OCI-LY3 (cell line): ENCODE measurements at regions not wholly inside any gene's neighbourhood (a gene's known extent, or its start where the extent isn't known, plus 50 kb on each side); places are given as distances from the start of the nearest gene placed in this dataset.

ENCODE experiments used
- H2AFZ ChIP-seq: fragments of 200-600, 300-600 bp; shearing (Covaris generic); 2 replicates; pipeline ENCODE4 v1.6.0; 2014; ENCODE audit warnings: antibody characterized with exemption, low read depth, low read length
- H3K27ac ChIP-seq: fragments of 200-600, 300-600 bp; sonication (generic); 2 replicates; pipeline ENCODE4 v1.5.1; 2014; ENCODE audit warnings: mild to moderate bottlenecking, low read length, moderate library complexity, mixed read lengths
- H3K27me3 ChIP-seq: fragments of 200-600, 300-600 bp; sonication (generic); 2 replicates; pipeline ENCODE4 v1.6.1; 2014; ENCODE audit warnings: low read depth, low read length, mixed read lengths
- H3K36me3 ChIP-seq: fragments of 200-600, 300-600 bp; sonication (generic); replicated peaks from 2 replicates; pipeline ENCODE3; 2014; ENCODE audit warnings: low read depth, low read length, mixed read lengths
- H3K4me1 ChIP-seq: fragments of 300-600, 200-600 bp; sonication (generic); 2 replicates; pipeline ENCODE4 v1.6.1; 2014; ENCODE audit warnings: low read length, mixed read lengths
- H3K4me2 ChIP-seq: fragments of 200-600, 300-600 bp; sonication (generic); 2 replicates; pipeline ENCODE4 v1.6.1; 2014; ENCODE audit warnings: low read length, mixed read lengths
- H3K4me3 ChIP-seq: fragments of 300-600, 200-600 bp; sonication (generic); 2 replicates; pipeline ENCODE4 v1.5.1; 2014; ENCODE audit warnings: antibody characterized with exemption, mild to moderate bottlenecking, low read length, moderate library complexity
- H3K79me2 ChIP-seq: fragments of 300-600, 200-600 bp; shearing (Covaris generic); 2 replicates; pipeline ENCODE4 v1.6.1; 2014; ENCODE audit warnings: mild to moderate bottlenecking, low read length, mixed read lengths
- H3K9ac ChIP-seq: fragments of 300-600, 200-600 bp; shearing (Covaris generic); 2 replicates; pipeline ENCODE4 v1.6.0; 2014; ENCODE audit warnings: mild to moderate bottlenecking, low read length, moderate library complexity
- H3K9me3 ChIP-seq: fragments of 200-600, 300-600 bp; shearing (Covaris generic); 2 replicates; pipeline ENCODE4 v1.6.1; 2014; ENCODE audit warnings: low read length, mixed read lengths; ENCODE audit not compliant: insufficient read depth
- H4K20me1 ChIP-seq: fragments of 200-600, 300-600 bp; sonication (generic); 2 replicates; pipeline ENCODE4 v1.6.1; 2016; ENCODE audit warnings: low read length, mixed read lengths; ENCODE audit not compliant: insufficient read depth
- CTCF ChIP-seq: fragments of 200-600, 300-600 bp; sonication (generic); IDR thresholded peaks from 2 replicates; pipeline ENCODE4 v1.5.1; 2014; ENCODE audit warnings: antibody characterized with exemption, low read length, low read depth
- EZH2phosphoT487 ChIP-seq: fragments of 200-600 bp; shearing (Covaris generic); IDR thresholded peaks from 2 replicates; pipeline ENCODE4 v1.6.1; 2018; ENCODE audit warnings: antibody characterized with exemption, mixed run types, low read depth

- Histone ChIP-seq H3K27me3 (no peaks in the 10 kb centered on the region), H3K9ac (no peak overlapping the region), H2AFZ (no peak overlapping the region), H3K9me3 (no peaks in the 10 kb centered on the region), H3K4me2 (no peak overlapping the region), H3K79me2 (no peaks in the 10 kb centered on the region), H3K36me3 (no peaks in the 10 kb centered on the region), H3K27ac (no peak overlapping the region), H3K4me3 (no peak overlapping the region), H4K20me1 (no peaks in the 10 kb centered on the region), H3K4me1 (no peaks in the 10 kb centered on the region)
- TF ChIP-seq EZH2phosphoT487 (no peak), CTCF (no peak)
These were observed 301.3 kb upstream of the DACH1 start for GRCh38 chr13:72168126-72168855.

- Histone ChIP-seq H3K27me3 (no peaks in the 10 kb centered on the region), H3K27ac (no peak overlapping the region), H2AFZ (no peak overlapping the region), H3K9me3 (no peaks in the 10 kb centered on the region), H3K4me3 (no peak overlapping the region), H4K20me1 (no peaks in the 10 kb centered on the region), H3K79me2 (no peaks in the 10 kb centered on the region), H3K9ac (no peak overlapping the region), H3K36me3 (no peaks in the 10 kb centered on the region), H3K4me2 (no peak overlapping the region), H3K4me1 (no peaks in the 10 kb centered on the region)
- TF ChIP-seq EZH2phosphoT487 = no peak
- no peak for TF ChIP-seq CTCF
These were observed 299.2 kb upstream of the DACH1 start for GRCh38 chr13:72166102-72166650.

GRCh38 chr13:72165276-72165675 is 298.3 kb upstream of the DACH1 start:
- Histone ChIP-seq H3K4me1 (no peaks in the 10 kb centered on the region), H3K36me3 (no peaks in the 10 kb centered on the region), H3K9me3 (no peaks in the 10 kb centered on the region), H4K20me1 (no peaks in the 10 kb centered on the region), H3K4me2 (no peak overlapping the region), H2AFZ (no peak overlapping the region), H3K27me3 (no peaks in the 10 kb centered on the region), H3K4me3 (no peak overlapping the region), H3K27ac (no peak overlapping the region), H3K9ac (no peak overlapping the region), H3K79me2 (no peaks in the 10 kb centered on the region)
- TF ChIP-seq EZH2phosphoT487 (no peak), CTCF (no peak)

GRCh38 chr13:72164811-72165210 is 297.8 kb upstream of the DACH1 start:
- Histone ChIP-seq H3K9ac (no peak overlapping the region), H3K4me3 (no peak overlapping the region), H3K27ac (no peak overlapping the region), H3K27me3 (no peaks in the 10 kb centered on the region), H2AFZ (no peak overlapping the region), H3K9me3 (no peaks in the 10 kb centered on the region), H3K36me3 (no peaks in the 10 kb centered on the region), H3K4me2 (no peak overlapping the region), H3K79me2 (no peaks in the 10 kb centered on the region), H3K4me1 (no peaks in the 10 kb centered on the region), H4K20me1 (no peaks in the 10 kb centered on the region)
- no peak for TF ChIP-seq CTCF
- TF ChIP-seq EZH2phosphoT487 = no peak
